PC-3 (cell line): ENCODE measurements at regions not wholly inside any gene's neighbourhood (a gene's known extent, or its start where the extent isn't known, plus 50 kb on each side); places are given as distances from the start of the nearest gene placed in this dataset.

ENCODE experiments used
- CTCF ChIP-seq: fragments of 300-600 bp; sonication (generic); conservative IDR thresholded peaks from 2 replicates; pipeline ENCODE4 v1.5.1; 2017; ENCODE audit warnings: antibody characterized with exemption, low read depth, mild to moderate bottlenecking, low read length
- EZH2phosphoT487 ChIP-seq: fragments of 300-600 bp; sonication (generic); IDR thresholded peaks from 2 replicates; pipeline ENCODE4 v1.6.1; 2018; ENCODE audit warnings: mild to moderate bottlenecking, antibody characterized with exemption, low read length, borderline replicate concordance

GRCh38 chr3:104779324-104779723 lies 587.4 kb upstream of the ALCAM start:
- TF ChIP-seq CTCF: no peak
- no peak for TF ChIP-seq EZH2phosphoT487
